Endothelial cell (in vitro differentiated cells): ENCODE measurements at regions not wholly inside any gene's neighbourhood (a gene's known extent, or its start where the extent isn't known, plus 50 kb on each side); places are given as distances from the start of the nearest gene placed in this dataset.

Experiments used
- DNase-seq: peaks from one replicate; pipeline ENCODE4 v3.0.0; 2021; ENCODE audit warnings: low spot score
- H3K27ac Mint-ChIP-seq: one replicate; pipeline ENCODE4 v1.8.0; 2021; ENCODE audit warnings: mixed read lengths, inconsistent platforms; ENCODE audit not compliant: unreplicated experiment
- H3K27me3 Mint-ChIP-seq: one replicate; pipeline ENCODE4 v1.8.0; 2021; ENCODE audit warnings: mild to moderate bottlenecking, moderate library complexity, mixed read lengths, inconsistent platforms; ENCODE audit not compliant: unreplicated experiment
- H3K36me3 Mint-ChIP-seq: one replicate; pipeline ENCODE4 v1.8.0; 2021; ENCODE audit warnings: mild to moderate bottlenecking, low read depth, mixed read lengths, inconsistent platforms; ENCODE audit not compliant: unreplicated experiment
- H3K4me1 Mint-ChIP-seq: one replicate; pipeline ENCODE4 v1.8.0; 2021; ENCODE audit warnings: mild to moderate bottlenecking, mixed read lengths, inconsistent platforms; ENCODE audit not compliant: unreplicated experiment
- H3K4me3 Mint-ChIP-seq: one replicate; pipeline ENCODE4 v1.8.0; 2021; ENCODE audit warnings: mild to moderate bottlenecking, mixed read lengths, inconsistent platforms; ENCODE audit not compliant: unreplicated experiment
- H3K9me3 Mint-ChIP-seq: one replicate; pipeline ENCODE4 v1.8.0; 2021; ENCODE audit warnings: mixed read lengths, inconsistent platforms; ENCODE audit not compliant: unreplicated experiment
- TF ChIP-seq, protein P1 (sequence below): fragments of 200-600 bp; sonication (generic); IDR thresholded peaks from one replicate; pipeline ENCODE4 v1.5.0; 2021; ENCODE audit warnings: antibody characterized with exemption; ENCODE audit not compliant: unreplicated experiment

DNA sequence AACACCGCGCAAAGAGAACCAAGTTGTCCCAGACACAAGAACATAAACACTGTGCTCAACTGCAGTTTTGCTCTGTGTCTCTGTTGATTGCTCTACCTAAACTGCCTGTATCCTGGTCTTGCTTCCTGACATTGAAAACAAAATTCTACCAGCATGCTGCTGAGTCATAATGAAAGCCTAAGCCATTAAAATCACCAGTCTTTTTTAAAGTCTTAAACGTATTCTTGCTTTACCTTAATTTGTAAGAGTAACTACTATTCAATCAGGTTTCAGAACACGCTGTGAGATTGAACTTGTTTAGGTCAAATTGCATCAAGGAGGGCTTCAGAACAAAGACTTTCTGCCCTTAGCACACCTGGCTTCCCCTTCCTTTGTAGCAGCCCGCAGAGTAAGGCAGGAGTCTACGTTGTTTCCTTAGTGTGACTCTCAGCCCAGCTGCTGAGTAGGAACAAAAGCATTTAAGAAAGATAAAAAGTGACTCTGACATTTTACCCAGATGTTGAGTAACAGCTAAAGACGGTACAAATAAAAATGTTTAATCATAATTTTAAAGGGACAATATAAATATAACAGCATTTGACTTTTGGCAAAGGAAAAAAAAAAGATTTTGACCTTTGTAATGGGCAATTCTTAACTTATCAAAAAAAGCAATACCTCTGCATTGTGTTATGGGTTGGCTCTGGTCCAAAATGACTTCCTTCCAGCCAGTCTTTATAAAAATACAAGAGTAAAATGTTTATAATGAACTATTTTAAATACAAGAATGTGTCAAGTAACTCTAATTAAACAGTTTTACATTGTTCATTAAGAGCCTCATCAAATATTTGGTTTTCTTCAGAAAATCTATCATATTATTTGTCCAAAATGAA lies 186.9 kb upstream of the ADGRL4 start:
- Mint-ChIP-seq H3K27me3 (no peaks in the 10 kb centered on the region), H3K36me3 (no peaks in the 10 kb centered on the region), H3K4me1 (peaks cover 12% of the 10 kb centered on the region), H3K4me3 (peak overlapping the region; percentile 0), H3K9me3 (no peaks in the 10 kb centered on the region), H3K27ac (peak overlapping the region; percentile 97)
- DNase-seq = peak; percentile 28
- TF ChIP-seq, protein P1, sequence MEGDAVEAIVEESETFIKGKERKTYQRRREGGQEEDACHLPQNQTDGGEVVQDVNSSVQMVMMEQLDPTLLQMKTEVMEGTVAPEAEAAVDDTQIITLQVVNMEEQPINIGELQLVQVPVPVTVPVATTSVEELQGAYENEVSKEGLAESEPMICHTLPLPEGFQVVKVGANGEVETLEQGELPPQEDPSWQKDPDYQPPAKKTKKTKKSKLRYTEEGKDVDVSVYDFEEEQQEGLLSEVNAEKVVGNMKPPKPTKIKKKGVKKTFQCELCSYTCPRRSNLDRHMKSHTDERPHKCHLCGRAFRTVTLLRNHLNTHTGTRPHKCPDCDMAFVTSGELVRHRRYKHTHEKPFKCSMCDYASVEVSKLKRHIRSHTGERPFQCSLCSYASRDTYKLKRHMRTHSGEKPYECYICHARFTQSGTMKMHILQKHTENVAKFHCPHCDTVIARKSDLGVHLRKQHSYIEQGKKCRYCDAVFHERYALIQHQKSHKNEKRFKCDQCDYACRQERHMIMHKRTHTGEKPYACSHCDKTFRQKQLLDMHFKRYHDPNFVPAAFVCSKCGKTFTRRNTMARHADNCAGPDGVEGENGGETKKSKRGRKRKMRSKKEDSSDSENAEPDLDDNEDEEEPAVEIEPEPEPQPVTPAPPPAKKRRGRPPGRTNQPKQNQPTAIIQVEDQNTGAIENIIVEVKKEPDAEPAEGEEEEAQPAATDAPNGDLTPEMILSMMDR = no peak

DNA sequence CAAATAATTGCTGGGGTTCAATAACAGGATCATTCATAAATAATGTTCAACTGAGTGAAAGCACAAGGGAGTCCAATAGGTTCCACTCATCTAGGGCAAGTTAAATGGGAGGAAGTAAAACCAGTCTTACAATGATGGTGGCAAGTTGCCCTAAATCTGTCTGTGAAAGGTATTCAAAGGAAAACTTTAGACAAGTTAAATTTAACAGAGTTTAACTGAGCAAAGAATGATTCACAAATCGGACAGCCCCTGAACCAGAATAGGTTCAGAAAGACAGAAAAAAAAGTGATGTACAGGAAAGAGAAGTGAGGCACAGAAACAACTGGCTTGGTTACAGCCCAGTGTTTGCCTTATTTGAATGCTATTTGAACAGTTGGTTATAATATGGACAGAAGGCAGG lies 183.5 kb upstream of the ADGRL4 start:
- no peak overlapping the region for H3K27ac Mint-ChIP-seq
- DNase-seq = no peak
- TF ChIP-seq, protein P1 = no peak
- no peaks in the 10 kb centered on the region for H3K36me3 Mint-ChIP-seq
- H3K27me3 Mint-ChIP-seq = no peaks in the 10 kb centered on the region
- H3K9me3 Mint-ChIP-seq = no peaks in the 10 kb centered on the region
- no peak overlapping the region for H3K4me3 Mint-ChIP-seq
- H3K4me1 Mint-ChIP-seq = peaks cover 15% of the 10 kb centered on the region

DNA sequence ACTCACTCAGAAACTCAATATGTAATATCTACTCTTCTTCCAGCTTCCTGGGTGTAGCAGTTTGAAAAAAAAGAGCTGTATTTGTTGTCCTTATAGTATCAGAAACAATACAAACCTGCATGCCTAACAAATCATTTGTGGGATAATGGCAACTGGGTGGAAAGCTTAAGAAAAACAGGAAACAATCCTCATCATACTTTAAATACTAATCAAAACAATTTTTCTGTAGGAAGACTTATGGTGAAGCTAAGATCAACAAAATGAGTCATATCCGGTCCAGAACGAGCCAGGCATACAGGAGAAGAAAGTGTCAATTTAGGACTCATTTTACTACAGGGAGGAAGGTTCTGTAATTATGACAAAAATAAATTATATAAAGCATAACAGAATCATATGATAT lies 181.8 kb upstream of the ADGRL4 start:
- Mint-ChIP-seq H3K36me3 (no peaks in the 10 kb centered on the region), H3K27ac (no peak overlapping the region), H3K4me1 (peaks cover 13% of the 10 kb centered on the region), H3K9me3 (no peaks in the 10 kb centered on the region), H3K27me3 (no peaks in the 10 kb centered on the region), H3K4me3 (no peak overlapping the region)
- no peak for DNase-seq
- TF ChIP-seq, protein P1 = no peak

DNA sequence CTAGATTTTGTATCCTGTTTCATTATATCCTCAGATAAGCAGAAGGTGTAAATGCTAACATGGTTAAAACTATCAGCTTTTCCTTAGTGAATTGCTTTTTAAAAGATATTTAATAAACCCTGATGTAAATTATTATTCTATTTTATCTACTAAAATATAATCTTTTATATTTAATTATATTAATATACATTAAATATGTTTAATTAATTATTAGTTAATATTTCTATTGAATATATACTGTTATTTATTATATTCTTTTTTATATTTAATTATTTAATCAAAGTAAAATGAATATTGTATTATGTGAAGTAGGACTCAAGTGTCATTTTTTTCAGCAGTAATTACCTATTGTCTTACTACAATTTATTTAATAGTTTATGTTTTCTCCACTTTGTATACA lies 179.7 kb upstream of the ADGRL4 start:
- Mint-ChIP-seq H3K36me3 (no peaks in the 10 kb centered on the region), H3K4me1 (peaks cover 8% of the 10 kb centered on the region), H3K4me3 (no peak overlapping the region), H3K27ac (no peak overlapping the region), H3K9me3 (no peaks in the 10 kb centered on the region), H3K27me3 (no peaks in the 10 kb centered on the region)
- DNase-seq = no peak
- TF ChIP-seq, protein P1 = no peak

DNA sequence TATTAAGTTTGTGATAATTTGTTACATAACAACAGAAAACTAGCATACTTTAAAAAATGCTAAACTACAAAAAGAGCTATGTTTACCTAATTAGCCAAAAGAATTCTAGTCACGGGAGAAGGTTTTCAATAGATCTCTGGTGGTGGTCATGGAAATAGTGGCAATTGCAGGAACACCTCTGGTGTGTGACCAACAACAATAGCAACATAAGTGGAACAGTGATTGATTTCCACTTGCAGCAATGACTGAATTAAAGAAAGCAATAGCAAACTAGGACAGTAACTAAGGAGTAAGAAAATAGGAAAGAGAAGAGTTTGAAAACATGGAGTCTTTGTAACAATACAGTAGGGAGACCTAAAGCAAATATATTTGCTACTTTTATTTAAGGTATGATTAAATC lies 171.3 kb upstream of the ADGRL4 start:
- Mint-ChIP-seq H3K27ac (no peak overlapping the region), H3K27me3 (no peaks in the 10 kb centered on the region), H3K36me3 (no peaks in the 10 kb centered on the region), H3K4me3 (no peak overlapping the region), H3K4me1 (no peaks in the 10 kb centered on the region), H3K9me3 (no peaks in the 10 kb centered on the region)
- no peak for DNase-seq
- TF ChIP-seq, protein P1 = no peak
